ENCODE measurements at regions not wholly inside any gene's neighbourhood (a gene's known extent, or its start where the extent isn't known, plus 50 kb on each side); places are given as distances from the start of the nearest gene placed in this dataset.

- no peak overlapping the region for H2AFZ ChIP-seq
- Mint-ChIP-seq H3K4me3 (no peak overlapping the region), H3K9me3 (no peaks in the 10 kb centered on the region), H3K36me3 (ENCODE audit: low read depth) (no peaks in the 10 kb centered on the region), H3K27me3 (ENCODE audit: insufficient read depth, low read depth, poor library complexity) (no peaks in the 10 kb centered on the region), H3K4me1 (no peaks in the 10 kb centered on the region), H3K27ac (no peak overlapping the region)
- H4K20me1 ChIP-seq (replicated peaks; ENCODE audit: insufficient read depth), result no peaks in the 10 kb centered on the region
- H3K27ac ChIP-seq (ENCODE audit: low read depth), result no peak overlapping the region
- H3K27me3 ChIP-seq (ENCODE audit: insufficient read depth), result no peaks in the 10 kb centered on the region
- no peak for TF ChIP-seq EZH2 (IDR thresholded peaks at IDR 0.05; ENCODE audit: low read depth, unreplicated experiment)
- no peak for TF ChIP-seq ZNF462 (CRISPR knock-in tag; IDR thresholded peaks at IDR 0.05)
- no peak for TF ChIP-seq ZNF331 (CRISPR knock-in tag; IDR thresholded peaks at IDR 0.05; ENCODE audit: low read depth)
- TF ChIP-seq, protein P1, sequence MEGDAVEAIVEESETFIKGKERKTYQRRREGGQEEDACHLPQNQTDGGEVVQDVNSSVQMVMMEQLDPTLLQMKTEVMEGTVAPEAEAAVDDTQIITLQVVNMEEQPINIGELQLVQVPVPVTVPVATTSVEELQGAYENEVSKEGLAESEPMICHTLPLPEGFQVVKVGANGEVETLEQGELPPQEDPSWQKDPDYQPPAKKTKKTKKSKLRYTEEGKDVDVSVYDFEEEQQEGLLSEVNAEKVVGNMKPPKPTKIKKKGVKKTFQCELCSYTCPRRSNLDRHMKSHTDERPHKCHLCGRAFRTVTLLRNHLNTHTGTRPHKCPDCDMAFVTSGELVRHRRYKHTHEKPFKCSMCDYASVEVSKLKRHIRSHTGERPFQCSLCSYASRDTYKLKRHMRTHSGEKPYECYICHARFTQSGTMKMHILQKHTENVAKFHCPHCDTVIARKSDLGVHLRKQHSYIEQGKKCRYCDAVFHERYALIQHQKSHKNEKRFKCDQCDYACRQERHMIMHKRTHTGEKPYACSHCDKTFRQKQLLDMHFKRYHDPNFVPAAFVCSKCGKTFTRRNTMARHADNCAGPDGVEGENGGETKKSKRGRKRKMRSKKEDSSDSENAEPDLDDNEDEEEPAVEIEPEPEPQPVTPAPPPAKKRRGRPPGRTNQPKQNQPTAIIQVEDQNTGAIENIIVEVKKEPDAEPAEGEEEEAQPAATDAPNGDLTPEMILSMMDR (conservative IDR thresholded peaks at IDR 0.05; ENCODE audit: low read depth in 2 of 2), result no peak
- no peak for TF ChIP-seq ETS1 (IDR thresholded peaks at IDR 0.05)
- TF ChIP-seq ZNF114 (CRISPR knock-in tag; IDR thresholded peaks at IDR 0.05), result no peak
- no peak for TF ChIP-seq JUNB (IDR thresholded peaks at IDR 0.05; ENCODE audit: unreplicated experiment)
- TF ChIP-seq, protein P2, sequence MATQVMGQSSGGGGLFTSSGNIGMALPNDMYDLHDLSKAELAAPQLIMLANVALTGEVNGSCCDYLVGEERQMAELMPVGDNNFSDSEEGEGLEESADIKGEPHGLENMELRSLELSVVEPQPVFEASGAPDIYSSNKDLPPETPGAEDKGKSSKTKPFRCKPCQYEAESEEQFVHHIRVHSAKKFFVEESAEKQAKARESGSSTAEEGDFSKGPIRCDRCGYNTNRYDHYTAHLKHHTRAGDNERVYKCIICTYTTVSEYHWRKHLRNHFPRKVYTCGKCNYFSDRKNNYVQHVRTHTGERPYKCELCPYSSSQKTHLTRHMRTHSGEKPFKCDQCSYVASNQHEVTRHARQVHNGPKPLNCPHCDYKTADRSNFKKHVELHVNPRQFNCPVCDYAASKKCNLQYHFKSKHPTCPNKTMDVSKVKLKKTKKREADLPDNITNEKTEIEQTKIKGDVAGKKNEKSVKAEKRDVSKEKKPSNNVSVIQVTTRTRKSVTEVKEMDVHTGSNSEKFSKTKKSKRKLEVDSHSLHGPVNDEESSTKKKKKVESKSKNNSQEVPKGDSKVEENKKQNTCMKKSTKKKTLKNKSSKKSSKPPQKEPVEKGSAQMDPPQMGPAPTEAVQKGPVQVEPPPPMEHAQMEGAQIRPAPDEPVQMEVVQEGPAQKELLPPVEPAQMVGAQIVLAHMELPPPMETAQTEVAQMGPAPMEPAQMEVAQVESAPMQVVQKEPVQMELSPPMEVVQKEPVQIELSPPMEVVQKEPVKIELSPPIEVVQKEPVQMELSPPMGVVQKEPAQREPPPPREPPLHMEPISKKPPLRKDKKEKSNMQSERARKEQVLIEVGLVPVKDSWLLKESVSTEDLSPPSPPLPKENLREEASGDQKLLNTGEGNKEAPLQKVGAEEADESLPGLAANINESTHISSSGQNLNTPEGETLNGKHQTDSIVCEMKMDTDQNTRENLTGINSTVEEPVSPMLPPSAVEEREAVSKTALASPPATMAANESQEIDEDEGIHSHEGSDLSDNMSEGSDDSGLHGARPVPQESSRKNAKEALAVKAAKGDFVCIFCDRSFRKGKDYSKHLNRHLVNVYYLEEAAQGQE (IDR thresholded peaks at IDR 0.05; ENCODE audit: unreplicated experiment), result no peak
- TF ChIP-seq CREB1 (CRISPR knock-in tag; IDR thresholded peaks at IDR 0.05; ENCODE audit: low read depth), result no peak
- TF ChIP-seq STAT1 (IDR thresholded peaks at IDR 0.05; ENCODE audit: unreplicated experiment), result no peak
- no peak for TF ChIP-seq POLR2AphosphoS5 (IDR thresholded peaks at IDR 0.05; ENCODE audit: low read depth)
- no peak for TF ChIP-seq NANOG (IDR thresholded peaks at IDR 0.05; ENCODE audit: borderline replicate concordance)
- TF ChIP-seq EZH2phosphoT487 (IDR thresholded peaks at IDR 0.05; ENCODE audit: unreplicated experiment), result no peak
- H3K79me2 ChIP-seq (replicated peaks; ENCODE audit: insufficient read depth), result no peaks in the 10 kb centered on the region
- no peaks in the 10 kb centered on the region for H3K36me3 ChIP-seq (ENCODE audit: insufficient read depth)
- H3K4me2 ChIP-seq, result no peak overlapping the region
- no peaks in the 10 kb centered on the region for H3F3A ChIP-seq (replicated peaks; ENCODE audit: low read depth)
- no peaks in the 10 kb centered on the region for H3K9me2 ChIP-seq (ENCODE audit: insufficient read depth)
- no peaks in the 10 kb centered on the region for H3K4me1 ChIP-seq (ENCODE audit: insufficient read depth)
- ATAC-seq (no peak), DNase-seq (ENCODE audit: low spot score) (no peak)
- H3K4me3 ChIP-seq, result no peak overlapping the region
These were observed 174.9 kb downstream of the ACTRT1 start for GRCh38 chrX:127877318-127877717.

Measured in GM23338 (cell line).